ENCODE measurements at regions not wholly inside any gene's neighbourhood (a gene's known extent, or its start where the extent isn't known, plus 50 kb on each side); places are given as distances from the start of the nearest gene placed in this dataset.

DNA sequence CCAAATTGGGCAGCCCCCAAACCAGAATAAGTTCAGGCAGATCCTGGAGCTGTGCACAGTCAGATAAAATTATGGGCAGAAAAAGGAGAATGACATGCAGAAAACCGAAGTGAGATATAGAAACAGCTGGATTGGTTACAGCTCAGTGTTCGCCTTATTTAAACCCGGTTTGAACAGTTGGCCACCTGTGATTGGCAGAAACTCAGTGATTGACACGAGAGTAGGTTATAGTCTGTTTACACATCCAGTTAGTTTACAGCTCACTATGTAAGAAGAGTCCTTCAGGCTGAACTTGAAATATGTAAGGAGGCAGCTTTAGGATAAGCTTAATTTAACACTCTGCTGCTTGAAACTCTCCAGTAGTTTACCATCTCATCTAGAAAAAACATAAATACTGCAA lies 271.6 kb upstream of the ARRDC4 start:
- TF ChIP-seq CTCF (IDR thresholded peaks at IDR 0.05): no peak
- no peak for TF ChIP-seq POLR2A (IDR thresholded peaks at IDR 0.05)

Measured in thyroid gland (tissue), 4 donors.